A549 (cell line): ENCODE measurements at regions not wholly inside any gene's neighbourhood (a gene's known extent, or its start where the extent isn't known, plus 50 kb on each side); places are given as distances from the start of the nearest gene placed in this dataset.

Source experiments
- MYC ChIP-seq: IDR thresholded peaks from 2 replicates; pipeline ENCODE4 v1.6.1; 2012; ENCODE audit warnings: mild to moderate bottlenecking, inconsistent platforms, low read length, improper control_type of control experiment, borderline replicate concordance
- POLR2A ChIP-seq: IDR thresholded peaks from 2 replicates; pipeline ENCODE4 v1.6.1; 2012; ENCODE audit warnings: mild to moderate bottlenecking, low read length
- TF ChIP-seq, protein P1 (sequence below): fragments of >200 bp; sonication (Bioruptor Twin); formaldehyde crosslinking; IDR thresholded peaks from 3 replicates; pipeline ENCODE4 v1.5.1; 2016

DNA sequence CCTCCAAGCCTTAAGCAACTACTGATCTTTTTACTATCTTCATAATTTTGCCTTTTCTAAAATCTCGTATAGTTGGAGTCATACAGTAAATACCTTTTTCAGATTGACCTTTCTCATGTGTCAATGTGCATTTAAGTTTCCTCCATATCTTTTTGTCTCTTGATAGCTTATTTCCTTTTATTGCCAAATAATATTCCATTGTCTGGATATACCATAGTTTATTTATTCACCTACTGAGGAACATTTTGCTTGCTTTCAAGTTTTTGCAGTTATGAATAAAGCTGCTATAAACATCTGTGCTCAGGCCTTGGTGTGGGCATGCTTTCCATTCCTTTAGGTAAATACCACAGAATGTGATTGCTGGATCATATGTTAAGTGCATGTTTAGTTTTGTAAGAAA, 161.2 kb upstream of the GNAI1 start:
- TF ChIP-seq, protein P1, sequence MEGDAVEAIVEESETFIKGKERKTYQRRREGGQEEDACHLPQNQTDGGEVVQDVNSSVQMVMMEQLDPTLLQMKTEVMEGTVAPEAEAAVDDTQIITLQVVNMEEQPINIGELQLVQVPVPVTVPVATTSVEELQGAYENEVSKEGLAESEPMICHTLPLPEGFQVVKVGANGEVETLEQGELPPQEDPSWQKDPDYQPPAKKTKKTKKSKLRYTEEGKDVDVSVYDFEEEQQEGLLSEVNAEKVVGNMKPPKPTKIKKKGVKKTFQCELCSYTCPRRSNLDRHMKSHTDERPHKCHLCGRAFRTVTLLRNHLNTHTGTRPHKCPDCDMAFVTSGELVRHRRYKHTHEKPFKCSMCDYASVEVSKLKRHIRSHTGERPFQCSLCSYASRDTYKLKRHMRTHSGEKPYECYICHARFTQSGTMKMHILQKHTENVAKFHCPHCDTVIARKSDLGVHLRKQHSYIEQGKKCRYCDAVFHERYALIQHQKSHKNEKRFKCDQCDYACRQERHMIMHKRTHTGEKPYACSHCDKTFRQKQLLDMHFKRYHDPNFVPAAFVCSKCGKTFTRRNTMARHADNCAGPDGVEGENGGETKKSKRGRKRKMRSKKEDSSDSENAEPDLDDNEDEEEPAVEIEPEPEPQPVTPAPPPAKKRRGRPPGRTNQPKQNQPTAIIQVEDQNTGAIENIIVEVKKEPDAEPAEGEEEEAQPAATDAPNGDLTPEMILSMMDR = no peak
- no peak for TF ChIP-seq POLR2A
- no peak for TF ChIP-seq MYC
